CD4-positive, alpha-beta T cell (primary cell): ENCODE measurements at regions not wholly inside any gene's neighbourhood (a gene's known extent, or its start where the extent isn't known, plus 50 kb on each side); places are given as distances from the start of the nearest gene placed in this dataset.

Experiments
- ATAC-seq: fragments of 200-7000 bp; cut with Tn5 transposase; one replicate; pipeline ENCODE4 v1.10.0; 2022; ENCODE audit warnings: mild to moderate bottlenecking; ENCODE audit not compliant: poor library complexity
- CTCF ChIA-PET: fragments of 350-600 bp; sonication (Branson Sonifier 250); formaldehyde crosslinking; loops from one replicate; lab custom pipeline; 2021; ENCODE audit warnings: antibody characterized with exemption, inconsistent platforms; lab: Charles Lee
- POLR2A ChIA-PET: fragments of 350-600 bp; sonication (Branson Sonifier 250); formaldehyde crosslinking; loops from one replicate; lab custom pipeline; 2021; ENCODE audit warnings: antibody characterized with exemption, inconsistent platforms; lab: Charles Lee
- DNase-seq, 14 experiments: peaks; one replicate each; pipeline ENCODE4 v3.0.0-alpha.2; 2013 to 2020; ENCODE audit warnings: mixed read lengths in 2 of 14
- H3K27ac ChIP-seq, 2 donors: one replicate each; pipeline versions ENCODE4 v1.5.1 to v1.7.0; 2013; ENCODE audit warnings: low read length in 2 of 2, low read depth in 1 of 2, mild to moderate bottlenecking in 1 of 2
- H3K27me3 ChIP-seq, 2 experiments: 1 replicate in 1 of 2; 2 replicates in 1 of 2; pipeline versions ENCODE4 v1.6.1 to v1.7.0; 2013; ENCODE audit warnings: low read length in 2 of 2, control low read depth in 1 of 2, mild to moderate bottlenecking in 1 of 2, moderate library complexity in 1 of 2; ENCODE audit not compliant: insufficient read depth in 2 of 2, control insufficient read depth in 1 of 2
- H3K36me3 ChIP-seq: one replicate; pipeline ENCODE4 v1.6.1; 2013; ENCODE audit warnings: low read length, control low read depth; ENCODE audit not compliant: insufficient read depth
- H3K4me1 ChIP-seq: one replicate; pipeline ENCODE4 v1.6.1; 2013; ENCODE audit warnings: low read length, control low read depth; ENCODE audit not compliant: insufficient read depth
- H3K4me3 ChIP-seq: one replicate; pipeline ENCODE4 v1.5.1; 2013; ENCODE audit warnings: mild to moderate bottlenecking, low read length, moderate library complexity
- H3K9me3 ChIP-seq, 2 experiments: 1 replicate in 1 of 2; 2 replicates in 1 of 2; pipeline versions ENCODE4 v1.6.1 to v1.7.0; 2013; ENCODE audit warnings: low read length in 2 of 2, mild to moderate bottlenecking in 2 of 2, control low read depth in 1 of 2, moderate library complexity in 1 of 2; ENCODE audit not compliant: control insufficient read depth in 1 of 2, insufficient read depth in 1 of 2
- H3K27ac Mint-ChIP-seq: one replicate; pipeline ENCODE4 v1.8.0; 2020; ENCODE audit warnings: mixed read lengths
- H3K27me3 Mint-ChIP-seq: one replicate; pipeline ENCODE4 v1.8.0; 2021; ENCODE audit warnings: mixed read lengths
- H3K36me3 Mint-ChIP-seq: one replicate; pipeline ENCODE4 v1.8.0; 2021; ENCODE audit warnings: low read depth, mixed read lengths
- H3K4me1 Mint-ChIP-seq: one replicate; pipeline ENCODE4 v1.8.0; 2021; ENCODE audit warnings: low read depth, mixed read lengths
- H3K4me3 Mint-ChIP-seq: one replicate; pipeline ENCODE4 v1.8.0; 2020; ENCODE audit warnings: mild to moderate bottlenecking, mixed read lengths
- H3K9me3 Mint-ChIP-seq: one replicate; pipeline ENCODE4 v1.8.0; 2020; ENCODE audit warnings: mixed read lengths
- CTCF ChIP-seq: fragments of 200-600 bp; IDR thresholded peaks from one replicate; pipeline ENCODE4 v1.8.0; 2022; ENCODE audit warnings: antibody characterized with exemption, mild to moderate bottlenecking
- intact Hi-C, 2 experiments: fragments of 100-400 bp; cut with DNase I in 1 of 2; cut with micrococcal nuclease in 1 of 2; formaldehyde crosslinking; loops; one replicate each; pipeline versions ENCODE4 v1.15.1 to v1.9.0; 2023 to 2025; cut with DNase I, micrococcal nuclease

- CTCF ChIA-PET: no interaction called here
- H3K36me3 ChIP-seq: no peaks in the 10 kb centered on the region
- POLR2A ChIA-PET: no interaction called here
- H3K27ac ChIP-seq: no peak overlapping the region
- H3K4me1 ChIP-seq: no peaks in the 10 kb centered on the region
- Mint-ChIP-seq H3K4me1 (peaks cover 10% of the 10 kb centered on the region), H3K4me3 (no peak overlapping the region), H3K27me3 (no peaks in the 10 kb centered on the region), H3K27ac (no peak overlapping the region), H3K36me3 (no peaks in the 10 kb centered on the region), H3K9me3 (no peaks in the 10 kb centered on the region)
- H3K9me3 ChIP-seq: no peaks in the 10 kb centered on the region
- ATAC-seq (no peak), DNase-seq (no peak)
- H3K4me3 ChIP-seq: no peak overlapping the region
- intact Hi-C loops: no loop called here
- TF ChIP-seq CTCF: no peak
- H3K27me3 ChIP-seq: no peaks in the 10 kb centered on the region
Measured at GRCh38 chr6:22925304-22925835, 356.0 kb downstream of the HDGFL1 start.

GRCh38 chr6:22925920-22926789 is 356.8 kb downstream of the HDGFL1 start:
- ATAC-seq: no peak
- intact Hi-C loops: no loop called here

GRCh38 chr6:22926790-22927354 is 357.5 kb downstream of the HDGFL1 start:
- H3K4me3 ChIP-seq: no peak overlapping the region
- H3K4me1 ChIP-seq: no peaks in the 10 kb centered on the region
- H3K36me3 Mint-ChIP-seq: no peaks in the 10 kb centered on the region
- H3K4me1 Mint-ChIP-seq: peaks cover 10% of the 10 kb centered on the region
- no peak for TF ChIP-seq CTCF
- POLR2A ChIA-PET: no interaction called here
- no peak for DNase-seq
- H3K27ac ChIP-seq: no peak overlapping the region
- H3K27me3 ChIP-seq: no peaks in the 10 kb centered on the region
- ATAC-seq: no peak
- H3K9me3 Mint-ChIP-seq: no peaks in the 10 kb centered on the region
- CTCF ChIA-PET: no interaction called here
- H3K36me3 ChIP-seq: no peaks in the 10 kb centered on the region
- no peak overlapping the region for H3K27ac Mint-ChIP-seq
- intact Hi-C loops: no loop called here
- H3K9me3 ChIP-seq: peaks cover 0 to 5% of the 10 kb centered on the region in 2 experiments
- no peak overlapping the region for H3K4me3 Mint-ChIP-seq
- no peaks in the 10 kb centered on the region for H3K27me3 Mint-ChIP-seq

More at GRCh38 chr6:22925920-22926789, 356.8 kb downstream of the HDGFL1 start:
- Mint-ChIP-seq H3K4me3 (no peak overlapping the region), H3K4me1 (peaks cover 10% of the 10 kb centered on the region), H3K27me3 (no peaks in the 10 kb centered on the region), H3K27ac (no peak overlapping the region), H3K36me3 (no peaks in the 10 kb centered on the region), H3K9me3 (no peaks in the 10 kb centered on the region)
- Histone ChIP-seq H3K27me3 (no peaks in the 10 kb centered on the region), H3K36me3 (no peaks in the 10 kb centered on the region), H3K27ac (no peak overlapping the region), H3K4me1 (no peaks in the 10 kb centered on the region), H3K9me3 (peaks cover 0 to 5% of the 10 kb centered on the region in 2 experiments), H3K4me3 (no peak overlapping the region)
- CTCF ChIA-PET: no interaction called here
- DNase-seq: no peak
- no peak for TF ChIP-seq CTCF
- POLR2A ChIA-PET: no interaction called here
